8988T (cell line): ENCODE measurements at regions not wholly inside any gene's neighbourhood (a gene's known extent, or its start where the extent isn't known, plus 50 kb on each side); places are given as distances from the start of the nearest gene placed in this dataset.
"Not testable (repeated sequence)": the region's sequence is repeated elsewhere in the genome, so short reads cannot be mapped to it uniquely, and the experiment has no call there.

Source experiments
- DNase-seq: peaks from one replicate; pipeline ENCODE4 v3.0.0; 2011

- no peak for DNase-seq
Measured at GRCh38 chrX:74251006-74251930, 52.7 kb upstream of the ZCCHC13 start.

DNA sequence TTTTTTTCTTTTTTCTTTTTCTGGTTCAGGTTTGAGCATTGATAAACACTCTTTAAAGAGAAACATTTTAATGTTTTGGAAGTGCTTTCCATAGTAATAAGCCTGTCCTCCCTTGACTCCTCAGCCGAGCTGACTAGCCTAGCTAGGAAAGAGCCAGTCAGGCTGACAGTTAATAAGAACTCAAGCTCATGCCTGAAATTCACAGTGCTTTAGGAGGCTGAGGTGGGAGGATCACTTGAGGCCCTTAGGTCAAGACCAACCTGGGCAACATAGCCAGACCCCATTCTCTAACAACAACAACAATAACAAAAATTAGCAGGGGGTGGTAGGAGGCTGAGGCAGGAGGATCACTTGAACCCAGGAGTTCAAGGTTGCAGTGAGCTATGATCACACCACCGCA lies 53.4 kb upstream of the ZCCHC13 start:
- no peak for DNase-seq

GRCh38 chrX:74249963-74250362 lies 54.0 kb upstream of the ZCCHC13 start:
- DNase-seq = no peak

GRCh38 chrX:74248889-74249288 lies 55.1 kb upstream of the ZCCHC13 start:
- DNase-seq = no peak

DNA sequence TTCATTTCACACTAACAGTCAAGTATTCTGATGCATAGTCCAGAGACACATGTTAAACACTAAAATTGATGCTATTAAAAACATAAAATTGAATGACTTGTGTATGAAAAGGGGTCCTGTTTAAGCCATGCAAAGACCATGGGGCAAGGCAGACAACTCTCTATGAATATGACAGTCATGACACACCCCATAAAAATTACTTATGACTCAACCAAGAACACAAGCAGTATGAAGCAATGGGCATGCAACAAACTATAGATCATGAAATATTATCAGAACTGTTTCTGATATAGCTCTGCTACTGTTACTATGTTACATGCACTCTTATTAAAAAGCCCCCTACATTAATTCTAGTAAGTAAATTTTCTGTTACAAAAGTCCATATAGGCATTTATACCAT lies 57.5 kb upstream of the ZCCHC13 start:
- no peak for DNase-seq

GRCh38 chrX:74242484-74243138 lies 61.4 kb upstream of the ZCCHC13 start:
- no peak for DNase-seq

- DNase-seq = no peak
Measured at GRCh38 chrX:74242050-74242449, 61.9 kb upstream of the ZCCHC13 start.

DNA sequence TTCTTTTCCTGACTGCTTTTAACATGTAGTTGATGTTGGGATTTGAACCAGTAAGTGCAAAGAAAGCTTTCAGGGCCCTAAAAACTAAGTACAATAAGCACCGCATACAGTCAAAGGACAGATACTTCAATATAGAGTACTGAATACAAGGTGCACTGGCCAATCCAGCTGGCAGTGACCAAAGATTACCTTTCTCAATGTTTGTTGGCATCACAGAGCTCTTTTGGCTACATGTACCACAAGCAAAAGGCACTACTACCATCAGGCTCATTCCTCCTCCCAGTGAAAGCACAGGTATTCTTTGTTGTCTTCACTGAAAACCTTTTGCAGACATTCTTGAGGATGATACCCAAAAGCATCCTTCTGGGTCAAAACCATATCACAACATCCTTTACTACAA lies 65.2 kb upstream of the ZCCHC13 start:
- DNase-seq = no peak

GRCh38 chrX:74234818-74235217 lies 69.2 kb upstream of the ZCCHC13 start:
- DNase-seq = no peak

- DNase-seq = no peak
Measured at GRCh38 chrX:74232859-74233258, 71.1 kb upstream of the ZCCHC13 start.

DNA sequence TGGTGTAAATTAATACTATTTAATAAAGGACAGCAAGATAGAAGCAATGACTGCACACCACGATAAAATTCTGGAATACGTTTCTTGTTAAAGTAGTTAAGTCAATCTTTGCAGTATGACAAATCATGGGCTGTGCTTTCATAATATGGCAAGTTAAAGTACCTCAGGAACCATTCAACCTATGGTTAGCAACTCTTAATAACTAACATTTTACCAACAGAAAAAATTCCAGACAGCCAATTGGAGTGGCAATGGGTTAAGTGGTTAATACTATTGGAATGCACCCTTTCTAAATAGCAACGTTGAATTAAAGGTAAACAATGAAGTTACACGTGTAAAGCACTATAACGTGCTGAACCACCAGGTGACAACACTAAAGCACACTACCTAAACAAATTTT lies 72.4 kb upstream of the ZCCHC13 start:
- DNase-seq = no peak

- DNase-seq = no peak
Measured at GRCh38 chrX:74230094-74230493, 73.9 kb upstream of the ZCCHC13 start.

DNA sequence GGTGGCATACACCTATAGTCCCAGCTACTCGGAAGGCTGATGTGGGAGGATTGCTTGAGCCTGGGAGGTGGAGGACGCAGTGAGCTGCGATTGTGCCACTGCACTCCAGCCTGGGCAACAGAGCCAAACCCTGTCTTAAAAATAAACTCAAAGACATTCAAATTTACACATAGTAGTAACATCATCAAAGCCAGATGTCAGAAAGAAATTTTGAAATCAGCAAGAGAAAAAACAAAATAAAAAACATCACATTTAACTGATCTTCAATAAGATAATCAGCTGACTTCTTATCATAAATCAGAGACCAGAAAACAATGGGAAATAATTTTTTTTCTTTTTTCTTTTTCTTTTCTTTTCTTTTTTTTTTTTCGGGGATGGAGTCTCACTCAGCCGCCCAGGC lies 78.9 kb upstream of the ZCCHC13 start:
- no peak for DNase-seq

- DNase-seq = no peak
Measured at GRCh38 chrX:74220277-74220676, 83.7 kb upstream of the ZCCHC13 start.

- no peak for DNase-seq
Measured at GRCh38 chrX:74218895-74219294, 85.1 kb upstream of the ZCCHC13 start.

DNA sequence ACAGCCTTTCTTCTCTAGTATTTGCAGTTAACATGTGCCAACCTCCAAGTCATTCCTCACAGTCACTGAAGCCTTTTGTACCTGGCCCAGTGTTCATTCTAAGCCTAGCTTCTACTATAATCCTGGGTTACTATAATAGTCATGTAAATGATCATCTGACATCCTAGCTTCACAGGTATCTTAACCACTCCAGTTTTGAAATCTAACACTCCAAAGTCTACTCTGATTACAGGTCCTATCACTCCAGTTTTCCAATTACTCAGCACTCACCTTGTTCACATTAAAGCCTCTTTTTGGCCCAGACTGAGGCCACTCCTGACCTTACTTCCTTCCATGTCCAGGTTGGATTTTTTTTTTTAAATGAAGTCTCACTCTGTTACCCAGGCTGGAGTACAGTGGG lies 87.6 kb upstream of the ZCCHC13 start:
- no peak for DNase-seq

DNA sequence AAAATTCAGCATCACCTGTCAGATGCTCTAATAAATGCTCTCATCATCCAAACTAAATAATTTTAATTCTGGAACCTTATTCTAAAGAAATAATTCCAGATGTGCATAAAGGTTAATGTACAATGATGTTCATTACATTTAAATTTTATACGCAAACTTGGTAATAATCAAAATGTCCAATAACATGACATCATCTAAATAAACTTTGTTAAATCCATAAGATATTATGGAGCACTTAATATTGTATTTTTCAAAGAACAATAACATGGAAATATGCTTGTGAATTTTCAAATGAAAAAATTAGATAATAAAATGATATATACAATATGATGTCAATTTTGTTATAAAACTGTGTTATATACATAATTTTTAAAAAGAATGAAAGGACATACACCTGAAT lies 92.1 kb upstream of the ZCCHC13 start:
- no peak for DNase-seq

DNA sequence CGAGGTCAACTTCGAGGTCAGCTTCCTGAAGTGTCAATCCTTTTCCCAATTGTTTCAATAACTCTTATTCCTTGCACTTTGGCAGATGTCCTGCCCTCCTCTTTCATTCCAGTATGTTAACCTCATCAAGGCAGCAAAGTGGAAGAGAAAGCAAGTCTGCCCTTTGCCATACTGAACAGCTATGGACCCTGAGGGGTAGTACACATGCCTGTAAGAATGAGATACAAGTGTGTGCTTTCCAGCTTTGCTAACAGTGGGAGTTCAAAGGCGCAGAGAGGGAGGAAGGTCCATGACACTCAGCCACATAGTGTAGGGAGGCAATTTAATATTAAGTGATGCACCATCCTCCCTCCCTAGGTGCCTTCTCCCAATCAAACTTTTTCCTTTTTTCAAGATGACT lies 96.4 kb upstream of the ZCCHC13 start:
- no peak for DNase-seq

- DNase-seq = no peak
Measured at GRCh38 chrX:74195605-74196004, 108.4 kb upstream of the ZCCHC13 start.

- DNase-seq = no peak
Measured at GRCh38 chrX:74195120-74195519, 108.9 kb upstream of the ZCCHC13 start.

DNA sequence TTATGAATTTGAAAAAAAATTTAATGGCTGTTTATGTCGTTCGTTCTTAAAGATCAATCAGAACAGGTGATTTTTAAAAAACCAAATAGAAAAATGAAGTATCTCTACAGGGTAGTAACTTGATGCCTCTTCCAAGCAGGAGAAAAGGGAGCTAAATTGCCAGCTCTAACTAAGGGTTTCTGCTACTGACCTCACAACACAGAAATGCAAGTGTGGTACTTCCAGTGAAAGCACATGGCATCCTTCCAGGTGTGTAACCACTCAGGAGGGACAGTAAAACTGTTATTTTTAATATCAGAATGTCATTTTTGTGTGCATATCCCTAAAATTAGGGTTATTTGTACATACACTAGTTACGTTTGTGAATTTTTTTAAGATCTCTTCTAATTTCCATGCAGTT lies 116.8 kb upstream of the ZCCHC13 start:
- DNase-seq = no peak

GRCh38 chrX:74183047-74183446 lies 120.9 kb upstream of the ZCCHC13 start:
- DNase-seq = not testable (repeated sequence)

GRCh38 chrX:74181976-74182375 lies 122.0 kb upstream of the ZCCHC13 start:
- DNase-seq = not testable (repeated sequence)

- DNase-seq = no peak
Measured at GRCh38 chrX:74180716-74181115, 123.3 kb upstream of the ZCCHC13 start.

GRCh38 chrX:74179990-74180389 lies 124.0 kb upstream of the ZCCHC13 start:
- no peak for DNase-seq
